ENCODE measurements at regions not wholly inside any gene's neighbourhood (a gene's known extent, or its start where the extent isn't known, plus 50 kb on each side); places are given as distances from the start of the nearest gene placed in this dataset.
A peak's percentile ranks its signal among the peaks of the same experiment; 100 is the strongest.

DNA sequence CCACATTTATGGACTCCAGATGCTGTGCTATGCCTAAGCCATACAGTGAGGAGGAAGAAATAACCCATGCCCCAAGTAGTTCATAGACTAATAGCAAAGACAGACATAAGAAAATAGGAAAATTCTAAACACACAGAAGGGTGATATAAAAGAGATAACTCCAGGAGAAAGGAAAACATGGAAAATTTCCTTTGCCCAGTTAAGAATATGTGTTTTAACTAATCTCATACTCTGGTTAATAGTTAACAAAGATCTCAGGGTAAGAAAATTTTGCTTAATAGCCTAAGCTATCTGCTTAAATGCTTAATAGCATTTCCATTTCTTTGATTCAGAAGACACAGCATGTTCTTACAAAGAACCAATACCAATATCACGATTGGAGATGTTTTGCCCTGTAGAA, 358.0 kb downstream of the MSX2 start:
- Histone ChIP-seq H3K27me3 (no peaks in the 10 kb centered on the region), H3K36me3 (replicated peaks in 1 of 2) (no peaks in the 10 kb centered on the region), H3K4me3 (no peak overlapping the region), H3K4me1 (replicated peaks in 1 of 2) (no peaks in the 10 kb centered on the region), H3K27ac (no peak overlapping the region), H3K9me3 (replicated peaks in 1 of 3) (no peaks in the 10 kb centered on the region)
- 67 to 85% (median 68%) methylated on average over 1 of the region's 1 CpG for WGBS, 4 donors
- no peak for TF ChIP-seq POLR2A (IDR thresholded peaks at IDR 0.05)
- TF ChIP-seq, protein P1, sequence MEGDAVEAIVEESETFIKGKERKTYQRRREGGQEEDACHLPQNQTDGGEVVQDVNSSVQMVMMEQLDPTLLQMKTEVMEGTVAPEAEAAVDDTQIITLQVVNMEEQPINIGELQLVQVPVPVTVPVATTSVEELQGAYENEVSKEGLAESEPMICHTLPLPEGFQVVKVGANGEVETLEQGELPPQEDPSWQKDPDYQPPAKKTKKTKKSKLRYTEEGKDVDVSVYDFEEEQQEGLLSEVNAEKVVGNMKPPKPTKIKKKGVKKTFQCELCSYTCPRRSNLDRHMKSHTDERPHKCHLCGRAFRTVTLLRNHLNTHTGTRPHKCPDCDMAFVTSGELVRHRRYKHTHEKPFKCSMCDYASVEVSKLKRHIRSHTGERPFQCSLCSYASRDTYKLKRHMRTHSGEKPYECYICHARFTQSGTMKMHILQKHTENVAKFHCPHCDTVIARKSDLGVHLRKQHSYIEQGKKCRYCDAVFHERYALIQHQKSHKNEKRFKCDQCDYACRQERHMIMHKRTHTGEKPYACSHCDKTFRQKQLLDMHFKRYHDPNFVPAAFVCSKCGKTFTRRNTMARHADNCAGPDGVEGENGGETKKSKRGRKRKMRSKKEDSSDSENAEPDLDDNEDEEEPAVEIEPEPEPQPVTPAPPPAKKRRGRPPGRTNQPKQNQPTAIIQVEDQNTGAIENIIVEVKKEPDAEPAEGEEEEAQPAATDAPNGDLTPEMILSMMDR (IDR thresholded peaks at IDR 0.05) = no peak
- intact Hi-C loops (cut with DNase I) = no loop called here
- DNase-seq = no peak

DNA sequence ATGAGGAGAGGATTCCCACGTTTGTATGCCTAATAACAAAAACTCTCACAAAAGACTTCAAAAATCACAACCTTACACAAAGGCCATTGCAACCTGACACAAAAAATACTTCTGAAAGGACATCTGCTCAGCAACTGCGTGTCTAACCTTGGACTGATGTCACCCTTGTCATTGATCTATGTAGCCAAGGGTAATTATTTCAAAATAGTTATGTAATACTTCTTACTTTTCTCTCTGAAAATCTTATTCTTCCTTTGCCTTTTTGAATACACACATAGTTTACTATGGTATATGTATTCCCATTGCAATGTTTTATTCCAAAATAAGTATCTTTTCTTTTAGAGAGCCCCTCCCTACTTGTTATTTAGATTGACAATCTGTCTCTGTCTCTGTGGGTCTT, 355.3 kb downstream of the MSX2 start:
- 25 to 43% (median 32%) methylated on average over 2 of the region's 2 CpGs for WGBS, 4 donors
- H3K4me3 ChIP-seq = no peak overlapping the region
- H3K9me3 ChIP-seq (replicated peaks in 1 of 3) = peaks cover 0 to 6% (median 0%) of the 10 kb centered on the region in 3 donors
- no peaks in the 10 kb centered on the region for H3K4me1 ChIP-seq (replicated peaks in 1 of 2)
- intact Hi-C loops (cut with DNase I) = no loop called here
- peak in 1 of 7 donors; percentile 34 for DNase-seq
- H3K27ac ChIP-seq = no peak overlapping the region
- TF ChIP-seq, protein P1 (IDR thresholded peaks at IDR 0.05) = no peak
- TF ChIP-seq POLR2A (IDR thresholded peaks at IDR 0.05) = no peak
- no peaks in the 10 kb centered on the region for H3K27me3 ChIP-seq
- no peaks in the 10 kb centered on the region for H3K36me3 ChIP-seq (replicated peaks in 1 of 2)

DNA sequence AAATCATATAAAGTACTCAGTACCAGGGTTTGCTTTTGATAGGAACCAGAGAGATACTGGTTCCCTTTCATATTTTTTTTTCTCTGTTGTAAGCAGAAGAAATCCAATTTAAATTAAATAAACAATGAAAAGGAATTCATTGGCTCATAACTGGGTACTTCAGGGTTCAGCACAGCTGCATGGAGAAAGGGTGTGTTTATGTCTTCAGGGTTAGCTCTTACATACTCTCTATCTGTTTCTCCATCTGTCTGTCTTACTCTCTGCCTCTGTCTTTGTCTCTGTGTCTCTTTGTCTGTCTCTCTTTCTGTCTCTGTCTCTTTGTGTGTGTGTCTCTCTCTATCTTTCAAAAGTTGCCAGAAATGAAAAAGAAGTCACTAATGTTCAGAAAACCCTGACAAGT, 345.9 kb downstream of the MSX2 start:
- no peaks in the 10 kb centered on the region for H3K27me3 ChIP-seq
- no peaks in the 10 kb centered on the region for H3K4me1 ChIP-seq (replicated peaks in 1 of 2)
- H3K36me3 ChIP-seq (replicated peaks in 1 of 2) = no peaks in the 10 kb centered on the region
- DNase-seq = no peak
- no peaks in the 10 kb centered on the region for H3K9me3 ChIP-seq (replicated peaks in 1 of 3)
- intact Hi-C loops (cut with DNase I) = no loop called here
- no peak overlapping the region for H3K27ac ChIP-seq
- H3K4me3 ChIP-seq = no peak overlapping the region
- no peak for TF ChIP-seq POLR2A (IDR thresholded peaks at IDR 0.05)
- TF ChIP-seq, protein P1 (IDR thresholded peaks at IDR 0.05) = no peak

DNA sequence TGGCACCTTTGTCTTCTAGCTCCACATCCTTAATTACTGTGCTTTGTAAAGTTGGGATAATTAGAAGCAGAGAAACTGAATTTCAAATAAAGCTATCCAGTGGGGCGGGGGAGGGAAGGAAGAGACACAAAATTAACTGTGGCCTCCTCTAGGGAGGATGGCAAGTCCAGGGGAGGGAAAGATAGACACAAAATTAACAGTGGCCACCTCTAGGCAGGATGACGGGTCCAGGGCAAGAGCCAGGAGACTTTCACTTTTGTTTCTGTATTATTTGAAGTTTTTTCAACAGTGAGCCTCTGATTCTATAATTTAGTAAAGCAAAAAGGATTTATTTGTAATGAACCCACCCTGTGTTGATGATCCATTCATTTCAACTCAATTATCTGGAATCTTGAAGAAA, 335.9 kb downstream of the MSX2 start:
- Histone ChIP-seq H3K9me3 (replicated peaks in 1 of 3) (no peaks in the 10 kb centered on the region), H3K27me3 (no peaks in the 10 kb centered on the region), H3K4me1 (replicated peaks in 1 of 2) (no peaks in the 10 kb centered on the region), H3K4me3 (peak overlapping the region in 1 of 4 donors; percentile 42), H3K27ac (no peak overlapping the region), H3K36me3 (replicated peaks in 1 of 2) (no peaks in the 10 kb centered on the region)
- intact Hi-C loops (cut with DNase I) = no loop called here
- WGBS, 4 donors = 51 to 62% (median 57%) methylated on average over 2 of the region's 2 CpGs
- TF ChIP-seq, protein P1 (IDR thresholded peaks at IDR 0.05) = no peak
- TF ChIP-seq POLR2A (IDR thresholded peaks at IDR 0.05) = no peak
- DNase-seq = no peak
